Glutamatergic neuron (in vitro differentiated cells): ENCODE measurements at regions not wholly inside any gene's neighbourhood (a gene's known extent, or its start where the extent isn't known, plus 50 kb on each side); places are given as distances from the start of the nearest gene placed in this dataset.

Experiments
- DNase-seq: peaks from one replicate; pipeline ENCODE4 v3.0.0; 2022
- H3K27ac Mint-ChIP-seq: one replicate; pipeline ENCODE4 v1.8.0; 2020; ENCODE audit warnings: mild to moderate bottlenecking, mixed read lengths, inconsistent platforms; ENCODE audit not compliant: unreplicated experiment
- H3K27me3 Mint-ChIP-seq: one replicate; pipeline ENCODE4 v1.8.0; 2020; ENCODE audit warnings: mild to moderate bottlenecking, moderate library complexity, mixed read lengths, inconsistent platforms; ENCODE audit not compliant: unreplicated experiment
- H3K36me3 Mint-ChIP-seq: one replicate; pipeline ENCODE4 v1.8.0; 2020; ENCODE audit warnings: mild to moderate bottlenecking, mixed read lengths, inconsistent platforms; ENCODE audit not compliant: unreplicated experiment
- H3K4me1 Mint-ChIP-seq: one replicate; pipeline ENCODE4 v1.8.0; 2020; ENCODE audit warnings: mild to moderate bottlenecking, low read depth, mixed read lengths, inconsistent platforms; ENCODE audit not compliant: unreplicated experiment
- H3K4me3 Mint-ChIP-seq: one replicate; pipeline ENCODE4 v1.8.0; 2020; ENCODE audit warnings: mild to moderate bottlenecking, mixed read lengths, inconsistent platforms; ENCODE audit not compliant: unreplicated experiment
- H3K9me3 Mint-ChIP-seq: one replicate; pipeline ENCODE4 v1.8.0; 2020; ENCODE audit warnings: mild to moderate bottlenecking, moderate library complexity, mixed read lengths, inconsistent platforms; ENCODE audit not compliant: unreplicated experiment
- TF ChIP-seq, protein P1 (sequence below): fragments of 200-600 bp; sonication (generic); IDR thresholded peaks from one replicate; pipeline ENCODE4 v1.5.0; 2021; ENCODE audit not compliant: partially characterized antibody, unreplicated experiment

DNA sequence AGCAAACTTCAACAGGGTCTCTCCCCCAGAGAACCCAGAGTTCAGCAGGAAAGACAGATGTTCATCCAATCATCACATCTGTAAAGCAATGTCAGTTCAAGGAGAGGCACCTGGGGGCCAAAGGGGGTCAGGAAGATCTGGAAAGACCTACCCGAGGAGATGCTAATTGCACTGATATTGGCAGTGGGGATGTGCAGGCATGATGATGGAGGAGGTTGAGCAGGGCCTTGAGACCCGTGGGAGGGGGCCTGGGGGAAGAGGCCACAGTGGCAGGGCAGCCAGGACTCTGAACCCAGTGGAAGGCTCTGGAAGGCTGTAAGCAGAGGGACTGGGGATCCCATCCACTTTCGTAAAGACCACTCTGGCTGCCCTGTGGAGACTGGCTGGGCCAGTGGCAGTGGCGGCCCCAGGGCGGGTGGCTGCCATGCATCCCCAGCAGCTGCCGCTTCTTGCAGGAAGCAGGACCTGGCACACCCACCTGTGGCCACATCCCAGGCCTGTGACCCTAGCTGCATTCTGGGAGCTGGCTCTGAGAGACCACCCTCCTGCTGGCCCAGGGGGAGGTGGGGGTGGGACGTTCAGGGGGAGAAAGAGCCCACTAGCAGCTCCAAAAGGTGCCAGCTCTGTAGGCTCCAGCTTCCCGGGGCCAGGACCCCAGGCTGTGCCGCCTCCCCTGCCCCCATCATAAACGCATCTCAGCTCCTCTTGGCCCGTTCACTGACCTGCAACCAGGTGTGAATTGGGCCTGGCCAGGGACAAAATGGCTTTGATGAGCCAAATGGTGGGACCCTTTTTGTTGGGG, 59.9 kb upstream of the FGF3 start:
- H3K27me3 Mint-ChIP-seq = peaks cover 4% of the 10 kb centered on the region

DNA sequence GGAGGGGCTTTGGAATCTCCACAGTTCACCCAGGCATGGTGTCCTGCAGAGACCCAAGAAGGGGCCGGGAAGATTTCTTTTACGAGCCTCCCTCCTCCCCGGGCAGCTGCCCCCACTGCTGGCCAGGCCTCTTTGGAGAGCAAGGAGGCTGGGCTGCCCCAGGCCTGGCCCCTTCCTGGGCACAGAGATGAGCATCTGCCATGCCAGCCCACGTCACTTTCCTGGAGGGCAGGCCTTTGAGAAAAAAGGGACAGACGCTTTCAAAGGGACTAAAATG, 60.5 kb upstream of the FGF3 start:
- DNase-seq = peak; percentile 3
- Mint-ChIP-seq H3K36me3 (peaks cover 6% of the 10 kb centered on the region), H3K4me3 (no peak overlapping the region)

More for the DNA sequence above, 59.9 kb upstream of the FGF3 start:
- TF ChIP-seq, protein P1, sequence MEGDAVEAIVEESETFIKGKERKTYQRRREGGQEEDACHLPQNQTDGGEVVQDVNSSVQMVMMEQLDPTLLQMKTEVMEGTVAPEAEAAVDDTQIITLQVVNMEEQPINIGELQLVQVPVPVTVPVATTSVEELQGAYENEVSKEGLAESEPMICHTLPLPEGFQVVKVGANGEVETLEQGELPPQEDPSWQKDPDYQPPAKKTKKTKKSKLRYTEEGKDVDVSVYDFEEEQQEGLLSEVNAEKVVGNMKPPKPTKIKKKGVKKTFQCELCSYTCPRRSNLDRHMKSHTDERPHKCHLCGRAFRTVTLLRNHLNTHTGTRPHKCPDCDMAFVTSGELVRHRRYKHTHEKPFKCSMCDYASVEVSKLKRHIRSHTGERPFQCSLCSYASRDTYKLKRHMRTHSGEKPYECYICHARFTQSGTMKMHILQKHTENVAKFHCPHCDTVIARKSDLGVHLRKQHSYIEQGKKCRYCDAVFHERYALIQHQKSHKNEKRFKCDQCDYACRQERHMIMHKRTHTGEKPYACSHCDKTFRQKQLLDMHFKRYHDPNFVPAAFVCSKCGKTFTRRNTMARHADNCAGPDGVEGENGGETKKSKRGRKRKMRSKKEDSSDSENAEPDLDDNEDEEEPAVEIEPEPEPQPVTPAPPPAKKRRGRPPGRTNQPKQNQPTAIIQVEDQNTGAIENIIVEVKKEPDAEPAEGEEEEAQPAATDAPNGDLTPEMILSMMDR = no peak
- H3K36me3 Mint-ChIP-seq = peaks cover 6% of the 10 kb centered on the region
- H3K27ac Mint-ChIP-seq = no peak overlapping the region
- no peak overlapping the region for H3K4me3 Mint-ChIP-seq
- no peak for DNase-seq
- H3K4me1 Mint-ChIP-seq = no peaks in the 10 kb centered on the region
- peaks cover 3% of the 10 kb centered on the region for H3K9me3 Mint-ChIP-seq

DNA sequence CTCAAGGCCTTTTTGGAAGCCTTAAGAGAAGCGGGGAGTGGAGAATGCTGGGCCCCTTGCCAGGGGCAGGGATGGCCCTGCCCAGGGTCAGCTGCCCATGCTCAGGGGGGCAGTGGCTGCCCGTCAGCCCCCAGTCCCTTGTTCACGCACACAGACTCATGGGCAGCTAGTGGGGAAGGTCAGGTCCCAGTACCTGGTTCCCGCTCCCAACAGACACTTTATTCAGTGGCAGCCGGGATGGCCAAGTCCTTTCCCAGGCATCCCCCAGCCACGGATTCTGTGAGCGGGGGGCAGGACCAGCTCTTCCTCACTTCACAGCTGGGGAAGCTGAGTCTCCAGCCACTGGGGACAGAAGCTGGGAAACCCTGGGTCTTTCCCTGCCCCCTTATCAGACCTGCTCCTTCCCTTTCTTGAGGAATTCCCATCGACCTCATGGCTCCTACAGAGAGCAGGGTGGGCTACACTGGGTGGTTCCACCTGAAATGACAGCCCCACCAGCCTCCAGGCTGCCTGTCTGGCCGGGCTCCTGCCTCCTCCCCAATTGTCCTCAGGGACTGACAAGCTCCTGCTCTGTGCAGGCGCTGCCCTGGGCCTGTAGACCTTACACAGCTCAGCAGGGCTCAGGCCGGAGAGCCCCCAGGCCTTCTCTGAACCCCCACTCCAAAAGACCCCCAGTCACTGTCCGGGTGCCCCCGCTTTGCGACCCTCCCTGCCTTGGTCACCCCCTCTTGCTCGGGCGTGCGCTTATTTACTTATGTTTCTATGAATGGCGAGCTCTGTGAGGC, 61.0 kb upstream of the FGF3 start:
- no peaks in the 10 kb centered on the region for H3K4me1 Mint-ChIP-seq
- H3K36me3 Mint-ChIP-seq = peaks cover 6% of the 10 kb centered on the region
- TF ChIP-seq, protein P1 = no peak
- peaks cover 3% of the 10 kb centered on the region for H3K9me3 Mint-ChIP-seq
- H3K4me3 Mint-ChIP-seq = no peak overlapping the region
- DNase-seq = peak; percentile 8
- no peak overlapping the region for H3K27ac Mint-ChIP-seq
- H3K27me3 Mint-ChIP-seq = peaks cover 4% of the 10 kb centered on the region

More for the DNA sequence above, 60.5 kb upstream of the FGF3 start:
- Mint-ChIP-seq H3K27me3 (peaks cover 4% of the 10 kb centered on the region), H3K9me3 (peaks cover 3% of the 10 kb centered on the region), H3K4me1 (no peaks in the 10 kb centered on the region), H3K27ac (no peak overlapping the region)
- TF ChIP-seq, protein P1 = no peak

DNA sequence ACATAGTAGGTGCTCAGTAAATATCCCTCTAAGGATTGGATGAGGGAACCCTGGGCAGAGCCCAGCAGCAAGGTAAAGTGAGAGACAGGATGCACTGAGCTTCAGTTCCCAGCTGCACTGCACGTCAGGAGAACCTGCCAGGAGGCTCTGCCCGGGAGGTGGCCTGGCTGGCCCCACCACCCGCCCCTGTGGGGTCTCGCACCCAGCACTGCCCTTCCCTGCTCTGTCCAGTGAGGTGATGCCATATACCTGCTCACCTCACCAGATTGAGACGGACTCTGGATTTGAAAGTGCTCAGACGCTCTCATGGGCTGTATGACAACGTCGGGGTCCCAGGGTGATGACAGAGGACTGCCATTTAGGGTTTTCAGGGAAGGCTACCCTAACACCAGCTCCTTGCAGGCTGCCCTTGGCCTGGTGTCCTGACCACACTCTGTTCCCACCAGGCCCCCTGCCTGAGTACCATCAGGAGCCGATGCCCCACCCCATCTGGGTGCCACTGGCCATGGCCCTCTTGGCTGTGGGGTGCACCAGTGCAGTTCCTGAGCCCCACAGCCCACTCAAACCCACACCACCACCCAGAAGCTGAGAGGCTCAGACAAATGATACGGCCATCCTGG, 61.7 kb upstream of the FGF3 start:
- TF ChIP-seq, protein P1 = no peak
- Mint-ChIP-seq H3K4me3 (no peak overlapping the region), H3K27ac (no peak overlapping the region), H3K36me3 (peaks cover 6% of the 10 kb centered on the region), H3K9me3 (peaks cover 3% of the 10 kb centered on the region), H3K4me1 (no peaks in the 10 kb centered on the region), H3K27me3 (peaks cover 6% of the 10 kb centered on the region)
- peak; percentile 4 for DNase-seq
